NK-92 treated with Interleukin-12 subunit alpha and Interleukin-12 subunit beta, amount 100 ng/mL, for 24 hours (cell line): ENCODE measurements at regions not wholly inside any gene's neighbourhood (a gene's known extent, or its start where the extent isn't known, plus 50 kb on each side); places are given as distances from the start of the nearest gene placed in this dataset.

Experiments
- DNase-seq: peaks from one replicate; lab custom pipeline; 2025; lab: John Stamatoyannopoulos, UW

GRCh38 chr7:36802459-36803135 is 78.3 kb upstream of the AOAH start:
- no peak for DNase-seq

- DNase-seq = no peak
Observed at GRCh38 chr7:36796850-36797536, 72.7 kb upstream of the AOAH start.

DNA sequence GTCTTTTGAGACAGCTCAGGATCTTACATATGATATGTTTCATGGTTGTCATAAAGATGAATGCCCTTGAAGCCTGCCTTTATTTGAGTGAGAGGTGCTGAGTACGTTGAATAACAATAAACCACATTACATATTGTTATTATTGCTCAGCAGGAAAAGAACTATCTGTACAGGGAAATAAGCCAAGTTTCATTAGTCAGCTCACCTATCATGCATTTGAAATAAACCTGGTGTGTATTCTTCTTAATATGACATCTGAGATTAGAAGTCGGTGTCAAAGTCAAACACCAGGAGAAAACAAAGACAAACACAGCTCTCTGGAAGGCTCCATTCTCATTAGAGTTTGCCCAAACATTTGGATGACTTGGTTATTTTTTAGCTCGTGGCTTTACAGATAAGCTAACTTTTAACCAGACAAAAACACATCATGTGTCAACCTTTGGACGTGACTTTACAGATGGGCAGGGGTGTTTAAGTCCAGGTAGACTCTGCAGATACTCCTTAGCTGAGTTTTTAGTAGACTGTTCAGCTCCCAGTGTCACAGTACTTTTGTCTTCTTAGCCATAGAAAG is 71.2 kb upstream of the AOAH start:
- no peak for DNase-seq

DNA sequence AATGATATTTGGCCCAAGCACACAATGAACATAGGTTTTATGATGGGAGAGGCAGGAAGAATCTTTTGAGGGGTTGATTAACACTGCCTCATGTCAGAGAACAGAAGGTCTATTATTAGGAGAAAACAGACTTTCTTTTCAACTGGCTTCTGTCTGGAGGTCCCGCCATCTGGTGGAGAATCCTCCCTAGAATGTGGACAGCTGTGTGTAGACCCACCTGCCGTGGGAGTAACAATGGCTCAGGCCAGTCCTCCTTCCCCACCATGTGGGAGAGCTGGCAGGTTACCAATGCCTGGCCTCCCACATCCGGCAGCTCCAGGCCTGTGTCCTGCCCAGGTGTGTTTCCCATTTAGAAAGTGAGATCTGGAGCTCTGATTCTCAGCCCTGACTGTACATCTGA is 70.4 kb upstream of the AOAH start:
- no peak for DNase-seq

DNA sequence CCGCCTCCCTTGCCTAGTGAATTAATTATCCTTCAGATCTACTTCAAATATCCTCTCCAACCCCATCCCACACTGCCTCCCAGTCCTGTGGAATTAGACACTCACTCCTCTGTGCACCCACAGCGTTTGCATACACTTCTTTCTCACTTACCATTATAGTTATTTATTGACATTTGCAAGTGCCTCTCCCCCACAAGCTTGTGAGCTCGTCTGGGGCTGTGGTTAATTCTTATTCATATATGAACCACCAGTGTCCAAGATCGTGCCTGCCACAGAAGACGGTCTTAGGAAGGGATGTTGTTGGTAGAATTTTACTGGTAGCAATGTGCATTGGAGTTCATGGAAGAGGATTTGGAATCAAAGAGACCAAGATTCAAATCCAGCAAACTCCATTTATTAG is 68.1 kb upstream of the AOAH start:
- no peak for DNase-seq

- no peak for DNase-seq
Observed at GRCh38 chr7:36790311-36790787, 66.1 kb upstream of the AOAH start.

GRCh38 chr7:36788825-36789470 is 64.7 kb upstream of the AOAH start:
- no peak for DNase-seq

DNA sequence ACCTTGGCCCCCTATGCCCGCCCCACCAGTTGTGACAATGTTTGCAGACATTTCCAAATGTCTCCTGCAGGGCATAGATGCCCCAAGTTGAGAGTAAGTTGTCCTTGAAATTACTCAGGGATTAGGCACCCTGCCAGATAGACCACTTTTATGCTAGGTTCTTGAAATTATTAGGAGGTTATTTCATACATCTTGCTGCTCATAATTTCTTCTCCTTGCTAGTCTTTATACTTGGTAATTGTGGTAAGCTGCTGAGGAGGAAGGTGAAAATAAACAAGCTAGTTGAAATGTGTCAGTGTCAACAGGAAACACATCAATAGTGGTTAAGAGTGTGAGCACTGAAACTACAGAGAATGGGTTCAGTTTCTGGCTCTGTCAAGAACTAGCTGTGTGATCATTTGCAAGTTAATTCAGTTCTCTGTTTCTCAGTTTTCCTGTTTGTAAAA is 63.7 kb upstream of the AOAH start:
- peak; percentile 9 for DNase-seq

DNA sequence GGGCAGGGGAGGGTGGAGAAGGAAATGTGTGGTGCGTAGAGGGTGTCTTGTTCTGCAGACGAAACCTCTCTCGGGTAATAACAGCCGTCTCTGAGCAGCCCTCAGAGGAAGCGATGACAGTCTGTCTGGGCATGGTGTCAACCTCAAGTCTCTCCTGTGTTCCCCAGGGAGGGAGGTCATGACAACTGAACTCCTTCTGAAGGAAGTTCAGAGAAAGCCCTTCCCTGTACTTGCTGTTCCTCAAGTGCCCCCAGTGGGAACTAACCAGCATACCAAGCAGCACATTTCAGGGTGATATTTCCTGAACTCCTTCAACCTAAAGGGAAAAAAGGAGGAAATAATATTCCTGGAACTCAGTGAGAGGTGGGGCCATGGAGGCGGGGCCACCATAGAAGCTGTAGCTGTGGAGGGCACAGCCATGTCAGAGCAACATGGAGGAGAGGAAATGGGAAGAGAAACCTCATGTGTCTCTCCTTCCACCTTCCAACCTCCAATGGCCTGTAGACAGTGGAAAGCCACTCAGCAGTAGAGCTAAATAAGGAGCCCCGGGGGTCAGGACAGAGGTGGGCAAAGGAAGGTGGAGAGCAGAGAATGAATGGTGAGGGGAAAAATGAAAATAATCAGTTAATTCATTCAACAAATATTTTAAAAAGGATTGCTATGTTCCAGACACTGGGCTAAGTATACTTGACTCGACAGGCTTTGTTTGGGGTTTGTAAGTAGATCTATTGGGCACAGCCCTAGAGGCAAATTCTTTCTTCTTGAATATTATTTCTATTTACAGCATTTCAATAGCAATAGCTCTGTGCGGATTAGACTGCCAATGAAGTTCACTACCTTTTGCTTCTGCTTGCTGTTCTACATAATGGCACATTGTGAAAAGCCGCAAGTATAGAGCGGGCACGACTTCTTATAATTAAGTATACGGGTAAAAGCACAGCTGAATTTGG is 61.0 kb upstream of the AOAH start:
- peak; percentile 65 for DNase-seq

DNA sequence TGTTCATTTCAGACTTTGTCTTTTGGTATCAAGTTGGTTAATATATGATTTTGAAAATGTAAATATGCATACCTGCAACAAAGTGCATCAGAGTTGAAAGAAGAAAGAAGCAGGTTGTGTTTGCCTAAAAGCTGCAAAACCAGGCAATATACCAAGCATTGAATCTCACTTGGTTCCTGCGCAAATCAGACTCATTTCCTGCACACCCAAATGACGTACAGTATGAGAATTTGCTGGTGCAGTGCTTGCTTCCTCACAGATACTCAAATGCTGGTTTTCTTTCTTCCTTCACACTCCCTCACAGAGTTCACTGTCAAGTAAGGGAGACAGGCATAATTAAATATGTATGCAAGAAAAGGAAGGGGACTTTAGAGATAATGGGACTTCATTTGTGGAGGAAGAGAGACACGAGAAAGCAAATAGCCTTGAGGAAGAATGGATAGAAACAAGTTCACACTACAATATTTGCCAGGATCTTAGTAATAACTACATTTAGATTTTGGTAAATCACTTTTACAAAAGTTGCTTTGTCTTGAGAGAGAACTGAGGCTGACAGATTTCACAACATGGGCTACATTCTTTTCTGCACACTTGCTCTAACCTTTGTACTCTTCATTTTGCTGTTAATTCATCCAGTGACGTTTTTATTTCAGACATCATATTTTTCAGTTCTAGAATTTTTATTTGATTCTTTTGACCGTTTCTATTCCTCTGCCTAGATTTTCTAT is 56.9 kb upstream of the AOAH start:
- DNase-seq = no peak

- no peak for DNase-seq
Observed at GRCh38 chr7:36777855-36778254, 53.6 kb upstream of the AOAH start.

GRCh38 chr7:36777062-36777461 is 52.8 kb upstream of the AOAH start:
- peak; percentile 20 for DNase-seq

GRCh38 chr7:36775676-36776075 is 51.4 kb upstream of the AOAH start:
- DNase-seq = no peak

GRCh38 chr7:36775061-36775620 is 50.8 kb upstream of the AOAH start:
- DNase-seq = no peak
